Panc1 (cell line): ENCODE measurements at regions not wholly inside any gene's neighbourhood (a gene's known extent, or its start where the extent isn't known, plus 50 kb on each side); places are given as distances from the start of the nearest gene placed in this dataset.

ENCODE experiments used
- ATAC-seq: fragments of 200-7000 bp; cut with Tn5 transposase; 2 replicates; pipeline ENCODE4 v1.9.1; 2020; ENCODE audit warnings: mild to moderate bottlenecking, moderate library complexity
- BruUV-seq: library from RNA; stranded (reverse); fragments of 400-500 nt; replicated peaks from 2 replicates; lab custom pipeline; 2021; lab: Mats Ljungman, UMichigan
- CTCF ChIA-PET: fragments of 300-600 bp; sonication (Branson Sonifier 250); formaldehyde crosslinking; loops from one replicate; lab custom pipeline; 2022; ENCODE audit warnings: antibody characterized with exemption; lab: Charles Lee
- POLR2A ChIA-PET: fragments of 300-600 bp; sonication (Branson Sonifier 250); formaldehyde crosslinking; loops from one replicate; lab custom pipeline; 2022; ENCODE audit warnings: antibody characterized with exemption; lab: Charles Lee
- DNase-seq: peaks from one replicate; pipeline ENCODE4 v3.0.0-alpha.2; 2010; ENCODE audit warnings: low read depth, low spot score
- H3K27ac ChIP-seq: 2 replicates; pipeline ENCODE4 v1.5.1; 2011; ENCODE audit warnings: mild to moderate bottlenecking, low read length, inconsistent platforms
- H3K27me3 ChIP-seq: fragments of 200-500 bp; sonication (Bioruptor generic); 2 replicates; pipeline ENCODE4 v1.6.0; 2014; ENCODE audit warnings: low read length, inconsistent platforms; ENCODE audit not compliant: control insufficient read depth, insufficient read depth
- H3K36me3 ChIP-seq: fragments of 200-500 bp; sonication (Bioruptor generic); 2 replicates; pipeline ENCODE4 v1.5.1; 2014; ENCODE audit warnings: inconsistent platforms, mild to moderate bottlenecking, low read length, moderate library complexity; ENCODE audit not compliant: control insufficient read depth, insufficient read depth
- H3K4me1 ChIP-seq: 2 replicates; pipeline ENCODE4 v1.5.1; 2011; ENCODE audit warnings: inconsistent platforms, mild to moderate bottlenecking, low read length, moderate library complexity; ENCODE audit not compliant: control insufficient read depth, insufficient read depth
- H3K4me3 ChIP-seq, 2 experiments: 2 replicates each; pipeline ENCODE4 v1.5.1; 2011 to 2012; ENCODE audit warnings: low read depth in 2 of 2, low read length in 2 of 2, mild to moderate bottlenecking in 2 of 2, inconsistent platforms in 1 of 2, moderate library complexity in 1 of 2
- H3K9me3 ChIP-seq: fragments of 200-500 bp; sonication (Bioruptor generic); 2 replicates; pipeline ENCODE4 v1.5.1; 2014; ENCODE audit warnings: low read depth, mild to moderate bottlenecking, inconsistent platforms, low read length, moderate library complexity; ENCODE audit not compliant: control insufficient read depth, insufficient read depth
- POLR2AphosphoS5 ChIP-seq: IDR thresholded peaks from 2 replicates; pipeline ENCODE4 v1.6.1; 2012; ENCODE audit warnings: mild to moderate bottlenecking, low read depth, low read length, moderate library complexity
- SIN3A ChIP-seq: IDR thresholded peaks from 2 replicates; pipeline ENCODE4 v1.6.1; 2012; ENCODE audit warnings: low read depth, mild to moderate bottlenecking, low read length, moderate library complexity, borderline replicate concordance; ENCODE audit not compliant: insufficient read depth
- TCF7L2 ChIP-seq: IDR thresholded peaks from 2 replicates; pipeline ENCODE4 v1.6.1; 2011; ENCODE audit warnings: mild to moderate bottlenecking, low read depth, low read length, inconsistent platforms
- in situ Hi-C: cut with HindIII; loops from 2 replicates; pipeline ENCODE4 v1.10.0; 2016; ENCODE audit warnings: low sequenced_read_pairs, low pct_unique_long_range_greater_than_20kb
- intact Hi-C: fragments of 100-400 bp; cut with micrococcal nuclease; formaldehyde crosslinking; loops from one replicate; pipeline ENCODE4 v1.10.0; 2022; ENCODE audit not compliant: unreplicated experiment
- TF ChIP-seq, protein P1 (sequence below): fragments of 450-650 bp; IDR thresholded peaks from 2 replicates; pipeline ENCODE4 v1.5.1; 2017; ENCODE audit warnings: mild to moderate bottlenecking
- TF ChIP-seq, protein P2 (sequence below), 2 experiments: IDR thresholded peaks; 2 replicates each; pipeline ENCODE4 v1.6.1; 2011 to 2012; ENCODE audit warnings: low read depth in 2 of 2, control low read depth in 1 of 2, low read length in 1 of 2, mild to moderate bottlenecking in 1 of 2, moderate library complexity in 1 of 2; ENCODE audit not compliant: insufficient read depth in 1 of 2

DNA sequence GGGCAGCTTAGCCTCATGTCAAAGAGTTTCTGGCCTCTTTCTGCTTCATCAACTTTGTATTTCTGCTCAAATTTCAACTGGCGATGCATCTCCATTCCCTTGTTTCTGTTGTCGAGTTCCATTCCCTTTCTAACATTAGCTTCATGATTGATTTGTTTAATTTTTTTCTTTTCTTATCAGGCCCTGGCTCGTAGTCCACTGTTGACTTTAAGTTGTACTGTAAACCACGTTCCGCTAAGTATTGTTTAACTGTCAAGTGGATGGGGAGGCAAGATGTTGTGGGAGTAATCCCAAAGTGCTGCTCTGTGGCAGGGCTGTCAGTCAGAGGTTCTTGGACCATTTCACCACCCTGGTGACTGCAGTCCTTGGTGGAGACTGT lies 309.1 kb downstream of the PSAT1 start:
- no peaks in the 10 kb centered on the region for H3K27me3 ChIP-seq
- DNase-seq (no peak), ATAC-seq (no peak)
- no peaks in the 10 kb centered on the region for H3K4me1 ChIP-seq
- in situ Hi-C loops (no loop called here), intact Hi-C loops (no loop called here)
- H3K36me3 ChIP-seq: no peaks in the 10 kb centered on the region
- no TSS peak for BruUV-seq
- H3K4me3 ChIP-seq: no peak overlapping the region
- no peaks in the 10 kb centered on the region for H3K9me3 ChIP-seq
- POLR2A ChIA-PET: no interaction called here
- TF ChIP-seq, protein P1, sequence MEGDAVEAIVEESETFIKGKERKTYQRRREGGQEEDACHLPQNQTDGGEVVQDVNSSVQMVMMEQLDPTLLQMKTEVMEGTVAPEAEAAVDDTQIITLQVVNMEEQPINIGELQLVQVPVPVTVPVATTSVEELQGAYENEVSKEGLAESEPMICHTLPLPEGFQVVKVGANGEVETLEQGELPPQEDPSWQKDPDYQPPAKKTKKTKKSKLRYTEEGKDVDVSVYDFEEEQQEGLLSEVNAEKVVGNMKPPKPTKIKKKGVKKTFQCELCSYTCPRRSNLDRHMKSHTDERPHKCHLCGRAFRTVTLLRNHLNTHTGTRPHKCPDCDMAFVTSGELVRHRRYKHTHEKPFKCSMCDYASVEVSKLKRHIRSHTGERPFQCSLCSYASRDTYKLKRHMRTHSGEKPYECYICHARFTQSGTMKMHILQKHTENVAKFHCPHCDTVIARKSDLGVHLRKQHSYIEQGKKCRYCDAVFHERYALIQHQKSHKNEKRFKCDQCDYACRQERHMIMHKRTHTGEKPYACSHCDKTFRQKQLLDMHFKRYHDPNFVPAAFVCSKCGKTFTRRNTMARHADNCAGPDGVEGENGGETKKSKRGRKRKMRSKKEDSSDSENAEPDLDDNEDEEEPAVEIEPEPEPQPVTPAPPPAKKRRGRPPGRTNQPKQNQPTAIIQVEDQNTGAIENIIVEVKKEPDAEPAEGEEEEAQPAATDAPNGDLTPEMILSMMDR: no peak
- no peak for TF ChIP-seq POLR2AphosphoS5
- H3K27ac ChIP-seq: no peak overlapping the region
- CTCF ChIA-PET: no interaction called here

DNA sequence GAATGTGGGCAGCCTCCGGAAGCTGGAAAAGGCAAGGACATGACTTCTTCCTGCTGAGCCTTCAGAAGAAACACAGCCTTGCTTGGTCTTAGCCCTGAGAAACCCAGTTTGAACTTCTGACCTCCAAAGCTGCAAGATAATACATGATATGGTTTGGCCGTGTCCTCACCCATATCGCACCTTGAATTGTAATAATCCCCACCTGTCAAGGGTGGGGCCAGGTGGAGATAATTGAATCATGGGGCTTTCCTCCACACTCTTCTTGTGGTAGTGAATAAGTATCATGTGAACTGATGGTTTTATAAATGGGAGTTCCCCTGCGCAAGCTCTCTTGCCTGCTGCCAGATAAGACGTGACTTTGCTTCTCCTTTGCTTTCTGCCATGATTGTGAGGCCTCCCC lies 310.9 kb downstream of the PSAT1 start:
- DNase-seq (no peak), ATAC-seq (no peak)
- CTCF ChIA-PET: no interaction called here
- no peak overlapping the region for H3K27ac ChIP-seq
- H3K4me3 ChIP-seq: no peak overlapping the region
- no TSS peak for BruUV-seq
- POLR2A ChIA-PET: no interaction called here
- TF ChIP-seq, protein P2, sequence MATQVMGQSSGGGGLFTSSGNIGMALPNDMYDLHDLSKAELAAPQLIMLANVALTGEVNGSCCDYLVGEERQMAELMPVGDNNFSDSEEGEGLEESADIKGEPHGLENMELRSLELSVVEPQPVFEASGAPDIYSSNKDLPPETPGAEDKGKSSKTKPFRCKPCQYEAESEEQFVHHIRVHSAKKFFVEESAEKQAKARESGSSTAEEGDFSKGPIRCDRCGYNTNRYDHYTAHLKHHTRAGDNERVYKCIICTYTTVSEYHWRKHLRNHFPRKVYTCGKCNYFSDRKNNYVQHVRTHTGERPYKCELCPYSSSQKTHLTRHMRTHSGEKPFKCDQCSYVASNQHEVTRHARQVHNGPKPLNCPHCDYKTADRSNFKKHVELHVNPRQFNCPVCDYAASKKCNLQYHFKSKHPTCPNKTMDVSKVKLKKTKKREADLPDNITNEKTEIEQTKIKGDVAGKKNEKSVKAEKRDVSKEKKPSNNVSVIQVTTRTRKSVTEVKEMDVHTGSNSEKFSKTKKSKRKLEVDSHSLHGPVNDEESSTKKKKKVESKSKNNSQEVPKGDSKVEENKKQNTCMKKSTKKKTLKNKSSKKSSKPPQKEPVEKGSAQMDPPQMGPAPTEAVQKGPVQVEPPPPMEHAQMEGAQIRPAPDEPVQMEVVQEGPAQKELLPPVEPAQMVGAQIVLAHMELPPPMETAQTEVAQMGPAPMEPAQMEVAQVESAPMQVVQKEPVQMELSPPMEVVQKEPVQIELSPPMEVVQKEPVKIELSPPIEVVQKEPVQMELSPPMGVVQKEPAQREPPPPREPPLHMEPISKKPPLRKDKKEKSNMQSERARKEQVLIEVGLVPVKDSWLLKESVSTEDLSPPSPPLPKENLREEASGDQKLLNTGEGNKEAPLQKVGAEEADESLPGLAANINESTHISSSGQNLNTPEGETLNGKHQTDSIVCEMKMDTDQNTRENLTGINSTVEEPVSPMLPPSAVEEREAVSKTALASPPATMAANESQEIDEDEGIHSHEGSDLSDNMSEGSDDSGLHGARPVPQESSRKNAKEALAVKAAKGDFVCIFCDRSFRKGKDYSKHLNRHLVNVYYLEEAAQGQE (IDR thresholded peaks at IDR 0.05; ENCODE audit: insufficient read depth in 1 of 2, low read depth in 2 of 2, low read length in 1 of 2): no peak
- TF ChIP-seq, protein P1: no peak
- TF ChIP-seq POLR2AphosphoS5: no peak
- no peak for TF ChIP-seq SIN3A
- TF ChIP-seq TCF7L2: no peak
- in situ Hi-C loops: no loop called here
- H3K9me3 ChIP-seq: no peaks in the 10 kb centered on the region
- intact Hi-C loops: no loop called here
- no peaks in the 10 kb centered on the region for H3K27me3 ChIP-seq
- H3K36me3 ChIP-seq: no peaks in the 10 kb centered on the region
- H3K4me1 ChIP-seq: no peaks in the 10 kb centered on the region
